MM.1S (cell line): ENCODE measurements at regions not wholly inside any gene's neighbourhood (a gene's known extent, or its start where the extent isn't known, plus 50 kb on each side); places are given as distances from the start of the nearest gene placed in this dataset.

Experiments used
- DNase-seq: peaks from one replicate; pipeline ENCODE4 v3.0.0-alpha.2; 2015
- H2AFZ ChIP-seq: fragments of 300-600 bp; sonication (generic); 2 replicates; pipeline ENCODE4 v1.6.0; 2016; ENCODE audit warnings: antibody characterized with exemption, low read length
- H3F3A ChIP-seq: fragments of 300-600 bp; sonication (generic); 2 replicates; pipeline ENCODE4 v1.6.1; 2016; ENCODE audit warnings: mild to moderate bottlenecking, antibody characterized with exemption, low read length, moderate library complexity, mixed read lengths; ENCODE audit not compliant: insufficient read depth
- H3K27ac ChIP-seq: fragments of 300-600 bp; sonication (generic); 2 replicates; pipeline ENCODE4 v1.5.1; 2016; ENCODE audit warnings: mild to moderate bottlenecking, low read length
- H3K27me3 ChIP-seq: fragments of 300-600 bp; sonication (generic); replicated peaks from 2 replicates; pipeline ENCODE4 v1.6.0; 2016; ENCODE audit warnings: low read length; ENCODE audit not compliant: insufficient read depth
- H3K36me3 ChIP-seq: fragments of 300-600 bp; sonication (generic); replicated peaks from 2 replicates; pipeline ENCODE4 v1.6.1; 2016; ENCODE audit warnings: mild to moderate bottlenecking, low read length, mixed read lengths; ENCODE audit not compliant: insufficient read depth
- H3K4me1 ChIP-seq: fragments of 300-600 bp; sonication (generic); 2 replicates; pipeline ENCODE4 v1.6.1; 2016; ENCODE audit warnings: low read length, mixed read lengths
- H3K4me2 ChIP-seq: fragments of 300-600 bp; sonication (generic); 2 replicates; pipeline ENCODE4 v1.6.0; 2016; ENCODE audit warnings: low read depth, low read length
- H3K4me3 ChIP-seq: fragments of 300-600 bp; sonication (generic); 2 replicates; pipeline ENCODE4 v1.5.1; 2016; ENCODE audit warnings: low read length, mixed read lengths
- H3K79me2 ChIP-seq: fragments of 300-600 bp; sonication (generic); 2 replicates; pipeline ENCODE4 v1.6.1; 2016; ENCODE audit warnings: mixed run types, low read length, mixed read lengths
- H3K9ac ChIP-seq: fragments of 300-600 bp; sonication (generic); 2 replicates; pipeline ENCODE4 v1.6.1; 2016; ENCODE audit warnings: low read length, mixed read lengths
- H3K9me2 ChIP-seq: fragments of 300-600 bp; sonication (generic); replicated peaks from 2 replicates; pipeline ENCODE4 v1.6.1; 2016; ENCODE audit warnings: mild to moderate bottlenecking, low read length, mixed read lengths; ENCODE audit not compliant: insufficient read depth
- H3K9me3 ChIP-seq: fragments of 300-600 bp; sonication (generic); replicated peaks from 2 replicates; pipeline ENCODE4 v1.6.1; 2016; ENCODE audit warnings: mild to moderate bottlenecking, low read length, mixed read lengths; ENCODE audit not compliant: insufficient read depth
- H4K20me1 ChIP-seq: fragments of 300-600 bp; sonication (generic); 2 replicates; pipeline ENCODE4 v1.6.1; 2016; ENCODE audit warnings: mild to moderate bottlenecking, low read length, moderate library complexity, mixed read lengths; ENCODE audit not compliant: insufficient read depth
- CTCF ChIP-seq: fragments of 300-600 bp; sonication (generic); IDR thresholded peaks from 2 replicates; pipeline ENCODE4 v1.5.1; 2016; ENCODE audit warnings: antibody characterized with exemption, low read length, mixed read lengths
- EZH2 ChIP-seq: fragments of 300-600 bp; sonication (generic); optimal IDR thresholded peaks from 2 replicates; pipeline ENCODE3; 2017; ENCODE audit warnings: low read depth, mild to moderate bottlenecking, antibody characterized with exemption, low read length, mixed read lengths
- EZH2phosphoT487 ChIP-seq: fragments of 300-600 bp; sonication (generic); IDR thresholded peaks from 2 replicates; pipeline ENCODE4 v1.6.1; 2018; ENCODE audit warnings: antibody characterized with exemption, low read length

- Histone ChIP-seq H3K36me3 (no peaks in the 10 kb centered on the region), H3K4me3 (no peak overlapping the region), H3K4me1 (no peaks in the 10 kb centered on the region), H3K9me3 (no peaks in the 10 kb centered on the region), H3K27me3 (no peaks in the 10 kb centered on the region), H3K4me2 (no peak overlapping the region), H4K20me1 (no peaks in the 10 kb centered on the region), H3K27ac (no peak overlapping the region), H3K79me2 (no peaks in the 10 kb centered on the region), H2AFZ (no peak overlapping the region), H3F3A (no peaks in the 10 kb centered on the region), H3K9ac (no peak overlapping the region), H3K9me2 (no peaks in the 10 kb centered on the region)
- no peak for DNase-seq
- TF ChIP-seq CTCF (no peak), EZH2 (no peak), EZH2phosphoT487 (no peak)
These were observed 113.7 kb upstream of the SGCG start for GRCh38 chr13:23067129-23067528.

- no peak for DNase-seq
- TF ChIP-seq EZH2phosphoT487 (no peak), EZH2 (no peak), CTCF (no peak)
- Histone ChIP-seq H3K4me1 (no peaks in the 10 kb centered on the region), H3K9ac (no peak overlapping the region), H2AFZ (no peak overlapping the region), H3K27ac (no peak overlapping the region), H3F3A (no peaks in the 10 kb centered on the region), H4K20me1 (no peaks in the 10 kb centered on the region), H3K79me2 (no peaks in the 10 kb centered on the region), H3K4me3 (no peak overlapping the region), H3K9me2 (no peaks in the 10 kb centered on the region), H3K4me2 (no peak overlapping the region), H3K9me3 (no peaks in the 10 kb centered on the region), H3K27me3 (no peaks in the 10 kb centered on the region), H3K36me3 (no peaks in the 10 kb centered on the region)
These were observed 111.2 kb upstream of the SGCG start for GRCh38 chr13:23069566-23069965.

GRCh38 chr13:23074075-23074828 is 106.5 kb upstream of the SGCG start:
- TF ChIP-seq EZH2 (no peak), EZH2phosphoT487 (no peak), CTCF (no peak)
- Histone ChIP-seq H3K4me3 (no peak overlapping the region), H3K27me3 (no peaks in the 10 kb centered on the region), H3K4me1 (no peaks in the 10 kb centered on the region), H3K9ac (no peak overlapping the region), H3K4me2 (no peak overlapping the region), H3K79me2 (no peaks in the 10 kb centered on the region), H3K36me3 (no peaks in the 10 kb centered on the region), H3K9me3 (no peaks in the 10 kb centered on the region), H3F3A (no peaks in the 10 kb centered on the region), H2AFZ (no peak overlapping the region), H3K27ac (no peak overlapping the region), H4K20me1 (no peaks in the 10 kb centered on the region), H3K9me2 (no peaks in the 10 kb centered on the region)
- DNase-seq, result no peak
